Spleen (tissue), 11 donors: ENCODE measurements at regions not wholly inside any gene's neighbourhood (a gene's known extent, or its start where the extent isn't known, plus 50 kb on each side); places are given as distances from the start of the nearest gene placed in this dataset.

Source experiments
- DNase-seq: peaks from one replicate; pipeline ENCODE4 v3.0.0-alpha.2; 2020
- H3K27ac ChIP-seq, 8 donors: fragments of 200-600 bp; sonication (generic) in 7 of 8; 1 replicate in 4 of 8; 2 replicates in 4 of 8; pipeline versions ENCODE4 v1.5.0 to v1.8.0; 2016 to 2021; ENCODE audit warnings: inconsistent platforms in 4 of 8, mild to moderate bottlenecking in 4 of 8, moderate library complexity in 1 of 8
- H3K27me3 ChIP-seq, 7 donors: fragments of 200-600 bp; sonication (generic) in 6 of 7; replicated peaks in 1 of 7; 1 replicate in 4 of 7; 2 replicates in 3 of 7; pipeline versions ENCODE4 v1.5.0 to v1.8.0; 2016 to 2021; ENCODE audit warnings: inconsistent platforms in 3 of 7, mild to moderate bottlenecking in 1 of 7
- H3K36me3 ChIP-seq, 6 donors: fragments of 200-600 bp; sonication (generic) in 5 of 6; 1 replicate in 4 of 6; 2 replicates in 2 of 6; pipeline versions ENCODE4 v1.5.0 to v1.8.0; 2016 to 2021; ENCODE audit warnings: inconsistent platforms in 2 of 6
- H3K4me1 ChIP-seq, 6 donors: fragments of 200-600 bp; sonication (generic) in 5 of 6; 1 replicate in 3 of 6; 2 replicates in 3 of 6; pipeline versions ENCODE4 v1.5.0 to v1.8.0; 2016 to 2021; ENCODE audit warnings: inconsistent platforms in 3 of 6
- H3K4me3 ChIP-seq, 8 donors: fragments of 200-600 bp; sonication (generic) in 7 of 8; 1 replicate in 4 of 8; 2 replicates in 4 of 8; pipeline versions ENCODE4 v1.5.0 to v1.8.0; 2016 to 2021; ENCODE audit warnings: inconsistent platforms in 4 of 8, mild to moderate bottlenecking in 4 of 8, moderate library complexity in 2 of 8
- H3K9me3 ChIP-seq, 8 donors: fragments of 200-600 bp; sonication (generic) in 7 of 8; 1 replicate in 4 of 8; 2 replicates in 4 of 8; pipeline versions ENCODE4 v1.5.0 to v1.8.0; 2016 to 2021; ENCODE audit warnings: inconsistent platforms in 4 of 8
- CTCF ChIP-seq, 11 experiments: fragments of 200-600 bp in 7 of 11; fragments of 450-650 bp in 4 of 11; sonication (generic) in 4 of 11; IDR thresholded peaks in 8 of 11; conservative IDR thresholded peaks in 3 of 11; 1 replicate in 7 of 11; 2 replicates in 4 of 11; pipeline versions ENCODE4 v1.4.0 to v1.8.0; 2016 to 2021; ENCODE audit warnings: antibody characterized with exemption in 11 of 11, inconsistent platforms in 4 of 11, mild to moderate bottlenecking in 1 of 11
- POLR2A ChIP-seq, 3 donors: fragments of 450-650 bp; IDR thresholded peaks; one replicate each; pipeline ENCODE4 v1.5.1; 2017; ENCODE audit warnings: antibody characterized with exemption in 3 of 3, mild to moderate bottlenecking in 1 of 3
- POLR2AphosphoS5 ChIP-seq, 3 donors: sonication (generic); formaldehyde crosslinking; IDR thresholded peaks; one replicate each; pipeline ENCODE4 v1.5.1; 2017; ENCODE audit warnings: antibody characterized with exemption in 3 of 3
- WGBS, 5 donors: extraction: QIAGEN DNeasy Blood & Tissue Kit in 3 of 5; methylation state at CpG; one replicate each; pipeline versions ENCODE4 v1.1.5 to v1.1.7; 2013 to 2018; 5-methylcytosine and 5-hydroxymethylcytosine counted together
- intact Hi-C: fragments of 100-400 bp; cut with DNase I; formaldehyde crosslinking; loops from one replicate; pipeline ENCODE4 v1.15.0; 2023; ENCODE audit warnings: low total_unique reads
- donor health status: healthy with polysubstance abuse.
- donor health status: DM: no; HTN: no; CAD: no; lungs with moderate emphysema.
- donor health status: DM: no; HTN: no; CAD: no.
- donor health status: Bipolar disorder and iron deficiency.
- donor health status: healthy.
- donor health status: DM: no; HTN: no; CAD: no.
- donor health status: DM: yes; HTN: yes; CAD: no.

GRCh38 chr2:150710916-150711315 lies 223.4 kb upstream of the RND3 start:
- 58 to 75% (median 70%) methylated on average over 2 of the region's 2 CpGs for WGBS, 5 donors

GRCh38 chr2:150710041-150710440 lies 222.6 kb upstream of the RND3 start:
- Histone ChIP-seq H3K36me3 (no peaks in the 10 kb centered on the region), H3K4me1 (no peaks in the 10 kb centered on the region), H3K27ac (no peak overlapping the region), H3K9me3 (no peaks in the 10 kb centered on the region), H3K4me3 (no peak overlapping the region), H3K27me3 (no peaks in the 10 kb centered on the region)
- WGBS, 5 donors = 65 to 79% (median 74%) methylated on average over 3 of the region's 3 CpGs
- intact Hi-C loops = no loop called here
- DNase-seq = no peak
- TF ChIP-seq POLR2A (IDR thresholded peaks at IDR 0.05) = no peak
- no peak for TF ChIP-seq CTCF (IDR thresholded peaks at IDR 0.05 in 8 of 11, conservative IDR thresholded peaks at IDR 0.05 in 3 of 11)

More at GRCh38 chr2:150710916-150711315, 223.4 kb upstream of the RND3 start:
- Histone ChIP-seq H3K4me1 (no peaks in the 10 kb centered on the region), H3K36me3 (no peaks in the 10 kb centered on the region), H3K4me3 (no peak overlapping the region), H3K9me3 (no peaks in the 10 kb centered on the region), H3K27ac (no peak overlapping the region), H3K27me3 (no peaks in the 10 kb centered on the region)
- TF ChIP-seq CTCF (IDR thresholded peaks at IDR 0.05 in 8 of 11, conservative IDR thresholded peaks at IDR 0.05 in 3 of 11) = no peak
- TF ChIP-seq POLR2AphosphoS5 (IDR thresholded peaks at IDR 0.05) = no peak
- no peak for TF ChIP-seq POLR2A (IDR thresholded peaks at IDR 0.05)
- no peak for DNase-seq
- intact Hi-C loops = no loop called here

GRCh38 chr2:150706561-150706960 lies 219.1 kb upstream of the RND3 start:
- TF ChIP-seq CTCF (IDR thresholded peaks at IDR 0.05 in 8 of 11, conservative IDR thresholded peaks at IDR 0.05 in 3 of 11) = no peak
- Histone ChIP-seq H3K27me3 (no peaks in the 10 kb centered on the region), H3K36me3 (no peaks in the 10 kb centered on the region), H3K9me3 (no peaks in the 10 kb centered on the region), H3K4me3 (no peak overlapping the region), H3K27ac (no peak overlapping the region), H3K4me1 (no peaks in the 10 kb centered on the region)
- intact Hi-C loops = no loop called here
- DNase-seq = no peak
- 88 to 100% (median 92%) methylated on average over 2 of the region's 2 CpGs for WGBS, 5 donors

- Histone ChIP-seq H3K27me3 (no peaks in the 10 kb centered on the region), H3K27ac (no peak overlapping the region), H3K4me1 (no peaks in the 10 kb centered on the region), H3K36me3 (no peaks in the 10 kb centered on the region), H3K9me3 (no peaks in the 10 kb centered on the region), H3K4me3 (no peak overlapping the region)
- DNase-seq = no peak
- TF ChIP-seq POLR2AphosphoS5 (IDR thresholded peaks at IDR 0.05) (no peak), CTCF (IDR thresholded peaks at IDR 0.05 in 8 of 11, conservative IDR thresholded peaks at IDR 0.05 in 3 of 11) (no peak), POLR2A (IDR thresholded peaks at IDR 0.05) (no peak)
- intact Hi-C loops = no loop called here
- WGBS, 5 donors = 59 to 81% (median 67%) methylated on average over 2 of the region's 2 CpGs
Measured at GRCh38 chr2:150705767-150706166, 218.3 kb upstream of the RND3 start.
